Activated CD4-positive, alpha-beta T cell treated with anti-CD3 and anti-CD28 coated beads, Interleukin-2, amount 10 ng/mL, durations not matched to agents 24 days and 14 days (primary cell): ENCODE measurements at regions not wholly inside any gene's neighbourhood (a gene's known extent, or its start where the extent isn't known, plus 50 kb on each side); places are given as distances from the start of the nearest gene placed in this dataset.
A peak's percentile ranks its signal among the peaks of the same experiment; 100 is the strongest.

Experiments used
- DNase-seq: peaks from one replicate; pipeline ENCODE4 v3.0.0; 2022
- H3K27ac Mint-ChIP-seq: one replicate; pipeline ENCODE4 v1.8.0; 2022; ENCODE audit warnings: mild to moderate bottlenecking, mixed read lengths
- H3K27me3 Mint-ChIP-seq: one replicate; pipeline ENCODE4 v1.8.0; 2022; ENCODE audit warnings: mixed read lengths
- H3K36me3 Mint-ChIP-seq: one replicate; pipeline ENCODE4 v1.8.0; 2022; ENCODE audit warnings: low read depth, mild to moderate bottlenecking, mixed read lengths
- H3K4me1 Mint-ChIP-seq: one replicate; pipeline ENCODE4 v1.8.0; 2021; ENCODE audit warnings: mixed read lengths
- H3K4me3 Mint-ChIP-seq: one replicate; pipeline ENCODE4 v1.8.0; 2022; ENCODE audit warnings: mild to moderate bottlenecking, moderate library complexity, mixed read lengths
- H3K9me3 Mint-ChIP-seq: one replicate; pipeline ENCODE4 v1.8.0; 2021; ENCODE audit warnings: mixed read lengths
- intact Hi-C: fragments of 100-400 bp; cut with micrococcal nuclease; formaldehyde crosslinking; loops from one replicate; pipeline ENCODE4 v1.15.1; 2023

DNA sequence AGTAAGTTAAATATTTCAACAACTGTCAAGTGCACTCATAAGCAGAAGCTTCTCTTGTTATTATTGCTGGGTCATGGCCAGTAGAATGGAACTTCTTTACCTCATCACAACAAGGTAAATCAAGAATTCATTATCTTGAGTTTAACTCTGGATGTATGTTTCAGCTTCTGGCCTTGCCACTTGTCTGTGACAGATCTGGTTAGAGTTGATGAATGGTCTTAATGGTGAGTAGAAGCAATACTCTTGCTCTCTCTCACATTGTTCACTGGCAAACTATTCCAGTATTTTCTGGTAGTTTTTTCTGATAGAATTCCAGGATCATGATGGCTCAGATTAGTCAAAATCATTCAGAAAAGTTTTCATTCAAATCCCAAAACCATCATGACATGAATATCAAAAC lies 51.3 kb upstream of the NR4A2 start:
- Mint-ChIP-seq H3K27ac (no peak overlapping the region), H3K4me3 (no peak overlapping the region), H3K9me3 (peaks cover 4% of the 10 kb centered on the region), H3K4me1 (peaks cover 45% of the 10 kb centered on the region), H3K27me3 (no peaks in the 10 kb centered on the region), H3K36me3 (no peaks in the 10 kb centered on the region)
- DNase-seq, result no peak
- intact Hi-C loops, result loop anchor here (10.0 kb wide), 1 partner anchor 51 kb away; the partner anchor contains the start of gene GPD2

DNA sequence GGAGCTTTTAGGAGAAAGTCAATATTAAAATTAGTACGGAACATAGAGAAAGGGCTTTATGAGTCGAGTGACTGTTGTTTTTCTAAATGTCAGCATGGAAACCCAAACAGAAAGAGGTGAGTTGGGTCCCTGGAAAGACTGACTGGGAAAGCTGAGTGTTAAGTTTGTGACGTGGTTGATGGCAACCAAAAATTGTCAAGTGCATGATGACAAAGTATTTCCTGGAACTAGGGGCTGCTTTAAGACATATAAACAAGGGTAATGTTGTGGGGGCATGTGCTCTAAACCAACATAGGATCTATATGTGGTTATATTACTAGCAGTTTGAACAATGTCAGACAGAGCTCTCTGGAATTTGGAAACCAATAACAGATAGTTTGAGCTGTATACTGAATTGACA lies 50.9 kb upstream of the GPD2 start:
- peak overlapping the region; percentile 3 for H3K4me3 Mint-ChIP-seq
- H3K9me3 Mint-ChIP-seq, result no peaks in the 10 kb centered on the region
- intact Hi-C loops, result loop anchor here (1.0 to 10.0 kb wide), 5 partner anchors 15 to 876 kb away; partner anchors contain the start of gene GPD2
- no peaks in the 10 kb centered on the region for H3K36me3 Mint-ChIP-seq
- no peaks in the 10 kb centered on the region for H3K27me3 Mint-ChIP-seq
- peaks cover 37% of the 10 kb centered on the region for H3K4me1 Mint-ChIP-seq
- no peak for DNase-seq
- peak overlapping the region; percentile 78 for H3K27ac Mint-ChIP-seq
